IMR-90 (cell line): ENCODE measurements at regions not wholly inside any gene's neighbourhood (a gene's known extent, or its start where the extent isn't known, plus 50 kb on each side); places are given as distances from the start of the nearest gene placed in this dataset.

Experiments
- ATAC-seq: fragments of 200-7000 bp; cut with Tn5 transposase; 2 replicates; pipeline ENCODE4 v1.9.1; 2020; ENCODE audit warnings: low read depth, mild to moderate bottlenecking, moderate library complexity
- BruUV-seq: library from RNA; stranded (reverse); fragments of 400-500 nt; replicated peaks from 2 replicates; lab custom pipeline; 2021; lab: Mats Ljungman, UMichigan
- CTCF ChIA-PET: fragments of 300-600 bp; formaldehyde crosslinking; extraction: SDS; loops from one replicate; lab custom pipeline; 2021; ENCODE audit warnings: antibody characterized with exemption; lab: Yijun Ruan, JAX
- POLR2A ChIA-PET: fragments of 300-600 bp; sonication (Branson Sonifier 250); formaldehyde crosslinking; loops from one replicate; lab custom pipeline; 2022; ENCODE audit warnings: antibody characterized with exemption; ENCODE audit not compliant: unreplicated experiment; lab: Charles Lee
- DNase-seq: peaks from one replicate; pipeline ENCODE4 v3.0.0; 2013
- H2AFZ ChIP-seq: replicated peaks from 2 replicates; pipeline ENCODE3; 2013; ENCODE audit warnings: low read length, mild to moderate bottlenecking; ENCODE audit not compliant: poor library complexity
- H2AK5ac ChIP-seq: 2 replicates; pipeline ENCODE4 v1.6.1; 2013; ENCODE audit warnings: low read depth, low read length, inconsistent platforms
- H2AK9ac ChIP-seq: replicated peaks from 2 replicates; pipeline ENCODE3; 2013; ENCODE audit warnings: mild to moderate bottlenecking, low read depth, low read length, moderate library complexity; ENCODE audit not compliant: poor library complexity
- H2BK120ac ChIP-seq: 2 replicates; pipeline ENCODE4 v1.6.1; 2013; ENCODE audit warnings: low read depth, low read length, inconsistent platforms
- H2BK15ac ChIP-seq: 3 replicates; pipeline ENCODE4 v1.6.1; 2013; ENCODE audit warnings: low read depth, low read length, inconsistent platforms
- H2BK20ac ChIP-seq: 2 replicates; pipeline ENCODE4 v1.6.1; 2013; ENCODE audit warnings: low read depth, mild to moderate bottlenecking, inconsistent platforms, low read length, moderate library complexity
- H2BK5ac ChIP-seq: 2 replicates; pipeline ENCODE4 v1.6.1; 2013; ENCODE audit warnings: mild to moderate bottlenecking, low read depth, low read length, inconsistent platforms; ENCODE audit not compliant: poor library complexity, severe bottlenecking
- H3K14ac ChIP-seq: replicated peaks from 2 replicates; pipeline ENCODE4 v1.6.1; 2013; ENCODE audit warnings: low read depth, low read length, inconsistent platforms
- H3K18ac ChIP-seq: 2 replicates; pipeline ENCODE4 v1.6.1; 2013; ENCODE audit warnings: low read depth, low read length, control low read depth
- H3K23ac ChIP-seq: 2 replicates; pipeline ENCODE4 v1.6.1; 2013; ENCODE audit warnings: low read depth, low read length, inconsistent platforms
- H3K27ac ChIP-seq: 2 replicates; pipeline ENCODE4 v1.5.1; 2013; ENCODE audit warnings: mild to moderate bottlenecking, control low read depth, low read length; ENCODE audit not compliant: insufficient read depth
- H3K27me3 ChIP-seq: 2 replicates; pipeline ENCODE4 v1.6.1; 2013; ENCODE audit warnings: low read length; ENCODE audit not compliant: control insufficient read depth, insufficient read depth
- H3K36me3 ChIP-seq: 2 replicates; pipeline ENCODE4 v1.6.1; 2013; ENCODE audit warnings: low read length, mixed read lengths; ENCODE audit not compliant: control insufficient read depth, insufficient read depth
- H3K4ac ChIP-seq: 2 replicates; pipeline ENCODE4 v1.6.1; 2013; ENCODE audit warnings: low read depth, low read length, inconsistent platforms
- H3K4me1 ChIP-seq: 2 replicates; pipeline ENCODE4 v1.6.1; 2013; ENCODE audit warnings: low read length, mixed read lengths; ENCODE audit not compliant: control insufficient read depth, insufficient read depth
- H3K4me2 ChIP-seq: 2 replicates; pipeline ENCODE4 v1.6.1; 2013; ENCODE audit warnings: low read depth, mild to moderate bottlenecking, control low read depth, low read length, moderate library complexity
- H3K4me3 ChIP-seq: 2 replicates; pipeline ENCODE4 v1.5.1; 2013; ENCODE audit warnings: low read depth, mild to moderate bottlenecking, control low read depth, low read length, moderate library complexity; ENCODE audit not compliant: insufficient read depth
- H3K56ac ChIP-seq: 2 replicates; pipeline ENCODE4 v1.6.1; 2013; ENCODE audit warnings: low read length, inconsistent platforms; ENCODE audit not compliant: insufficient read depth; ENCODE audit errors: extremely low read depth
- H3K79me1 ChIP-seq, 2 experiments: 2 replicates each; pipeline ENCODE4 v1.6.1; 2013; ENCODE audit warnings: low read length in 2 of 2, inconsistent platforms in 1 of 2, low read depth in 1 of 2
- H3K9ac ChIP-seq: 2 replicates; pipeline ENCODE4 v1.6.1; 2013; ENCODE audit warnings: low read depth, low read length, control low read depth
- H3K9me1 ChIP-seq: 2 replicates; pipeline ENCODE4 v1.6.1; 2013; ENCODE audit warnings: low read length, inconsistent platforms; ENCODE audit not compliant: insufficient read depth
- H3K9me3 ChIP-seq: 2 replicates; pipeline ENCODE4 v1.6.1; 2013; ENCODE audit warnings: low read length; ENCODE audit not compliant: control insufficient read depth, insufficient read depth
- H4K20me1 ChIP-seq: 2 replicates; pipeline ENCODE4 v1.6.1; 2013; ENCODE audit warnings: low read length, inconsistent platforms; ENCODE audit not compliant: insufficient read depth
- H4K5ac ChIP-seq: 2 replicates; pipeline ENCODE4 v1.6.1; 2013; ENCODE audit warnings: mild to moderate bottlenecking, low read depth, low read length, control low read depth
- H4K8ac ChIP-seq, 2 experiments: 2 replicates each; pipeline ENCODE4 v1.6.1; 2013; ENCODE audit warnings: low read depth in 2 of 2, low read length in 2 of 2, control low read depth in 1 of 2, inconsistent platforms in 1 of 2
- H4K91ac ChIP-seq: 2 replicates; pipeline ENCODE4 v1.6.1; 2013; ENCODE audit warnings: low read depth, low read length, inconsistent platforms; ENCODE audit not compliant: insufficient read depth
- BHLHE40 ChIP-seq: fragments of 150-350 bp; IDR thresholded peaks from 2 replicates; pipeline ENCODE4 v1.6.1; 2016; ENCODE audit warnings: mild to moderate bottlenecking, low read depth, low read length
- CEBPB ChIP-seq: IDR thresholded peaks from 2 replicates; pipeline ENCODE4 v1.6.1; 2012; ENCODE audit warnings: low read depth, low read length, improper control_type of control experiment
- CHD1 ChIP-seq: IDR thresholded peaks from 2 replicates; pipeline ENCODE4 v1.6.1; 2012; ENCODE audit warnings: low read depth, low read length, improper control_type of control experiment
- CTCF ChIP-seq: conservative IDR thresholded peaks from 2 replicates; pipeline ENCODE4 v1.5.1; 2012; ENCODE audit warnings: mild to moderate bottlenecking, low read depth, low read length, improper control_type of control experiment
- ELK1 ChIP-seq: fragments of 150-350 bp; IDR thresholded peaks from 2 replicates; pipeline ENCODE4 v1.6.1; 2016; ENCODE audit warnings: low read depth, mild to moderate bottlenecking, low read length, moderate library complexity, borderline replicate concordance
- FOS ChIP-seq: fragments of 150-350 bp; IDR thresholded peaks from 2 replicates; pipeline ENCODE4 v1.6.1; 2016; ENCODE audit warnings: low read depth, low read length
- MAFK ChIP-seq: IDR thresholded peaks from 2 replicates; pipeline ENCODE4 v1.6.1; 2012; ENCODE audit warnings: low read depth, low read length, improper control_type of control experiment
- MAZ ChIP-seq: IDR thresholded peaks from 2 replicates; pipeline ENCODE4 v1.6.1; 2012; ENCODE audit warnings: low read depth, mild to moderate bottlenecking, low read length, improper control_type of control experiment, moderate library complexity, borderline replicate concordance
- MXI1 ChIP-seq: IDR thresholded peaks from 2 replicates; pipeline ENCODE4 v1.6.1; 2012; ENCODE audit warnings: low read depth, mild to moderate bottlenecking, low read length, moderate library complexity, borderline replicate concordance
- NFE2L2 ChIP-seq: fragments of 150-350 bp; IDR thresholded peaks from 2 replicates; pipeline ENCODE4 v1.6.1; 2016; ENCODE audit warnings: low read depth, mild to moderate bottlenecking, low read length
- POLR2A ChIP-seq: IDR thresholded peaks from 2 replicates; pipeline ENCODE4 v1.6.1; 2012; ENCODE audit warnings: mild to moderate bottlenecking, low read depth, low read length
- RAD21 ChIP-seq: IDR thresholded peaks from 2 replicates; pipeline ENCODE4 v1.6.1; 2012; ENCODE audit warnings: low read length, improper control_type of control experiment
- RCOR1 ChIP-seq: IDR thresholded peaks from 2 replicates; pipeline ENCODE4 v1.6.1; 2012; ENCODE audit warnings: mild to moderate bottlenecking, low read length, improper control_type of control experiment; ENCODE audit not compliant: insufficient replicate concordance
- RFX5 ChIP-seq: IDR thresholded peaks from 2 replicates; pipeline ENCODE4 v1.8.0; 2012; ENCODE audit warnings: low read depth, mild to moderate bottlenecking, low read length, moderate library complexity
- SMC3 ChIP-seq: fragments of 150-350 bp; IDR thresholded peaks from 2 replicates; pipeline ENCODE4 v1.6.1; 2016; ENCODE audit warnings: low read depth, mild to moderate bottlenecking, antibody characterized with exemption, low read length, moderate library complexity
- USF2 ChIP-seq: fragments of 150-350 bp; IDR thresholded peaks from 2 replicates; pipeline ENCODE4 v1.6.1; 2017; ENCODE audit warnings: mild to moderate bottlenecking, antibody characterized with exemption, low read length, low read depth
- WGBS, 2 experiments: methylation state at CpG; one replicate each; pipeline versions ENCODE4 v1.1.5 to v1.1.7; 2013; ENCODE audit warnings: missing lambda C conversion rate in 2 of 2; ENCODE audit not compliant: insufficient read length in 1 of 2; ENCODE audit errors: extremely low coverage in 2 of 2; 5-methylcytosine and 5-hydroxymethylcytosine counted together
- dilution Hi-C: fragments of 300-500 bp; cut with HindIII; formaldehyde crosslinking; loops from one replicate; pipeline ENCODE4 v1.14.3; 2018; ENCODE audit warnings: low sequenced_read_pairs; ENCODE audit not compliant: unreplicated experiment
- in situ Hi-C: fragments of 300-500 bp; cut with MboI; formaldehyde crosslinking; loops from 3 replicates; pipeline ENCODE4 v1.14.3; 2019; ENCODE audit warnings: low sequenced_read_pairs, inconsistent platforms, mixed read lengths
- intact Hi-C: fragments of 100-400 bp; cut with micrococcal nuclease; formaldehyde crosslinking; loops from 2 replicates; pipeline ENCODE4 v1.10.0; 2022

GRCh38 chr2:221137385-221137784 lies 434.7 kb downstream of the EPHA4 start:
- Histone ChIP-seq H3K9me3 (no peaks in the 10 kb centered on the region), H3K9ac (no peak overlapping the region), H4K91ac (no peak overlapping the region), H2AK9ac (no peak overlapping the region), H4K5ac (no peak overlapping the region), H2AK5ac (no peak overlapping the region), H4K20me1 (no peaks in the 10 kb centered on the region), H2BK15ac (no peak overlapping the region), H2BK120ac (no peak overlapping the region), H3K27me3 (no peaks in the 10 kb centered on the region), H3K56ac (no peak overlapping the region), H3K14ac (no peak overlapping the region), H3K4me2 (no peak overlapping the region), H2BK20ac (no peak overlapping the region), H3K23ac (no peak overlapping the region), H3K18ac (no peak overlapping the region), H2BK5ac (no peak overlapping the region), H3K4me1 (no peaks in the 10 kb centered on the region), H3K9me1 (no peaks in the 10 kb centered on the region), H3K4ac (no peak overlapping the region), H3K36me3 (no peaks in the 10 kb centered on the region), H3K79me1 (no peaks in the 10 kb centered on the region), H4K8ac (no peak overlapping the region), H3K27ac (no peak overlapping the region), H2AFZ (no peak overlapping the region), H3K4me3 (no peak overlapping the region)
- dilution Hi-C loops, result no loop called here
- no CpG with 5 or more reads among the region's 2 CpGs for WGBS, 2 experiments
- in situ Hi-C loops, result no loop called here
- ChIA-PET CTCF (no interaction called here), POLR2A (no interaction called here)
- intact Hi-C loops, result no loop called here
- TF ChIP-seq CTCF (no peak), RAD21 (no peak), MAZ (no peak), RCOR1 (no peak), FOS (no peak), RFX5 (no peak), CHD1 (no peak), MXI1 (no peak), USF2 (no peak), NFE2L2 (no peak), SMC3 (no peak), MAFK (no peak), ELK1 (no peak), POLR2A (no peak), CEBPB (no peak), BHLHE40 (no peak)
- no TSS peak for BruUV-seq
- ATAC-seq (no peak), DNase-seq (no peak)
